Hippocampal formation (tissue), 2 donors: ENCODE measurements at regions not wholly inside any gene's neighbourhood (a gene's known extent, or its start where the extent isn't known, plus 50 kb on each side); places are given as distances from the start of the nearest gene placed in this dataset.

Experiments
- DNase-seq, 2 donors: peaks; one replicate each; lab custom pipeline; 2025; lab: John Stamatoyannopoulos, UW

GRCh38 chr9:118401546-118401945, 697.3 kb downstream of the TLR4 start:
- no peak for DNase-seq

DNA sequence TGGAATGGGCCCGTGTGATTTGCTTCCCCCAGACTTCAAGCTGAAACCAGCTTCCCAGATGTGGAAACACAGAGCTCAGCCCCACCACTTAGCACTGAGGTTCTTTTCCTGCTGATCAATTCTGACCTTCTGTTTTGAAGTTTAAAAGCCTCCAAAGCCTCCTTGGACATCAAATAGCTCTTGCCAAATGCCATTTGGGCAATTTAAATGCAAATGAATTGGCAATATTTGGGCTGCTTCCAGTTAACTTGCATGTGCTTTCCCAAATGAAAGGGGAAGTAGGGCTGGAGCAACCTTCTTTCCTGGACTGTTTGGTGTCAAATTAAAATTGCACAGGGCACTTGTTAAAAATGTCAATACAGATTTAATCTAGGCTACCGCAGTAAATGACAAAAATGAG, 710.5 kb downstream of the TLR4 start:
- DNase-seq, result no peak

DNA sequence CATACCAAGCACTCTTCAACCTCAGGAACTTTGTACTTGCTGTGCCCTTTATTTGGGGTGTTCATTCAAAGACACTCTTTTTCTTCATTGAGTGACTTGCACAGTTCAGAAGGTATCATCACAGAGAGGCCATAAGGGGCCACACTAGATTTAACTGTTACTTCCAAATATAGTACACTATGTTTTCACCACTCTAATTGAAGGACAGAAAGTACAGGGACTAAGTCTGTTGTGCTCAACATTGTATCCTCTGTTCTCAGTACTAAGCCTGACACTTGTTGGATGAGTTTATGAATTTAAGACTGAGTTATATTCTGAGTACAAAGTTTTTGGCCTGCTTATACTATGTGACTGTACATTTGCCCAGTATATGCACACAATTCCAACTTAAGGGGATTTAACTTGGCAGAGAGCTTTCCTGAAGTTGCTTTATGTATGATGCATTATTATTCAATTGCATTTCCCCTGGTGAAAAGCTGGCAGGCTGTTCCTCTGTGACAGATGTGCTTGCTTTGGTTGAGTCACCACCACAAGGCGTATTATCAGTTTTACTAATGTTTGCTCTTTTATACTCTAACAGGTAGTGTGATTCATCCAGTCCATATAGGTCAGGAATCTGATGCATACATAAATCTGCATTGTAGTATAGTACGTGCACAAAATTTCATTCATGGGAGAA, 714.8 kb downstream of the TLR4 start:
- DNase-seq, result no peak

GRCh38 chr9:118419676-118420075, 715.5 kb downstream of the TLR4 start:
- no peak for DNase-seq

DNA sequence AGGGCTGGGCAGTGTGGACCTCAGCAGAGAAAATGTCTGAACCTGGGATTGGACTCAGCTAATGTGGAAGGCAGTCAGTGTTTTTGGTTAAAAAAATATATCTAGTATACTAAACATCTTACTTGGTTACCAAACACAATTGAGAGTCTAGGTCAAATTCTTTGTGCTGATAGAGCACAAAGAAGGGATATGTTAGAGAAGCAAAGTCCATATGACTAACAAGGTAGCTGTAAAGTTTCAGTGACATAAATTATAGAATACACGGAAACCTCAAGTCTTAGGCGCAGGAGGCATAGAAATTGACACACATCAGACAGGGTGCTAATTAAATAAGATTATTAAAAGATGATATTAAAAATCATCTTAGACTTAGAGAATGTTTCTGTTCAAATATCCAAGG, 718.3 kb downstream of the TLR4 start:
- DNase-seq, result no peak

DNA sequence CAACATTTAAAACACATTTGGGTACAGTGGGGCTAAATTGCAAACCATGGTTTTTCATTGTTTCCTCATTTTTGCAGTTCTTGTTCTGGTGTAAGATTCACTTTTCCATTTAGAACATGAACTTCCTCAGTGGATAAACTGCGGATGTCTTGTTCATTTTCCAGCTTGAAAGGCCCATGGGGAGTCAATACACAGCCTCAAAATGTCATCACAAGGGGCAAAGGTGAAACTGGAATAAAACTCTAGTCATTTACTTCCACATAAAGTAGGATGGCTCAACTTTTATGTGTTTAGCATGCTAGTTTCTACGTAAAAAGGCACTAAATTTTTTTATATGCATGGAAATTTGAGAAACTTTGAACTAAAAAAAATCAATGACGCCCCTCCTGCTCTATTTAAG, 718.8 kb downstream of the TLR4 start:
- DNase-seq, result no peak

- no peak for DNase-seq
Observed at GRCh38 chr9:118423721-118424120, 719.5 kb downstream of the TLR4 start.

DNA sequence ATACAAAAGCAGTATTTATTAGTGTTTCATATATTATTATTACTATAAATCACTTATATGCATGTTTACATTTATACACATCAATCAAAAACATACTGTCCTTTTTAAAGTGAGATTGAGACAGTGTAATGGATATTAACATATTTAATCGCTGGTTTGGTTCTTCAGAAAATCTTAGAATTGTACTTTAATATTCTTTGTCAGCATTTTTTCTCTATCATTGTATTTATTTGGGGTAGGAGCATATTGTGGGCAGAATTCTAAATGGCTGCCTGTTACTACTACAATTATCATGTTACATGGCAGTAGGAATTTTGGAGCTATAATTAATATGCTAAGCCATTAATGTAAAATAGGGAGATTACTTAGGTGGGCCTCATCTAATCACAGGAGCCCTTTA, 722.6 kb downstream of the TLR4 start:
- no peak for DNase-seq

DNA sequence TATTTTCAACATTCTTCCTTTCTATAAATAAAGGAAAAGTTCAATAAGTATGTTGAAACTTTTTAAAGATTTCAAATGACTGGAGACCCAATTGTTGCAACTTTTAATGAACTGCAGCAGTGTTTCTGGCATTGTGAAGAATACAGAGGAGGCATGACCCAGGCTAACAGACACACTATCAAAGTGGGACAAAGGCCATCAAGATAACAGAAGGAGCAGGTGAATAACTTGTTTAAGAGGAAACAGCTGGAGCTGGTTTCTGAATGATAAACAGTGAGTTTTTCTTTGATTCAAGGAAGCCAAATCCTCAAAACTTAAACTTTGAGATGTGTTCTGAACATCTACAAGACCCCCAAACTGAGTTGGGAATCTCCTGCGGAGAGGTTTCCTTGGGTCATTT, 734.6 kb downstream of the TLR4 start:
- no peak for DNase-seq

GRCh38 chr9:118439441-118439840, 735.2 kb downstream of the TLR4 start:
- DNase-seq, result no peak

DNA sequence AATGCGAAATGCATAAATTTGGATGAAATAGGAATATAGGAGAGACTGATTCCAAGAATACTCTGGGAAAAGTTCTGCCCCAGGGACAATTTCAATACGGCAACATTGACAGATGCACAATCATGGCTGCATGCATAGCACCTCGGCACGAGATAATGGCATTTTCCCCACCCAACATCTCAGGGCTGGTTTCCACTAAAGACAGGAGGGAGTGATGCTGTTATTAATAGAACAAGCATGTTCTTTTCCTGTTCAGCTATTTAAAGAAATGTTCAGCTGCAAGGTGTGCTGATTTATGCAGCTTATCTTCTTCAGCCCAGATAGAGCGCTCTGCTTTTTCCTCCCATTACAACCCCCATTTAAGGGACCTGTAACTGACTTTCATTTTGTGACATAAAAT, 740.2 kb downstream of the TLR4 start:
- no peak for DNase-seq

- no peak for DNase-seq
Observed at GRCh38 chr9:118446943-118447639, 742.9 kb downstream of the TLR4 start.

DNA sequence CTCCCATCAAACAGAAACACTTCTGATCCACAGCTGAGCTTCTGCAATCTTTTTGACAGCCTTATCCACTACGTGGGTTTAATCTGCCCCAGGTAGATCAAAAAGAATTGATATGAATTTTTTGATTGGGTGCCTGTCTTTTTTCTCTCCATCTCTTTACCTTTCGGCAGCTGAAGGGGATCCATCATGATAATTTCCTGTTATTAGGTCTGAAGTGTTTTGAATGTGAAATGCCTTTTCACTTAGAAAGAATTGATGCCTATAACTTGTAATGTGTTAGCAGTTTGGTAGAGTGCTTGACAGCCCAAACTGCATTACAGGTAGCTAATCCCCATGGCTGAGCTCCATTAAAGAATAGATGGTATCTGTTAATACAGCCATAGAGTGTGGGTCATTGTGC, 745.4 kb downstream of the TLR4 start:
- DNase-seq, result no peak

GRCh38 chr9:118455259-118455658, 751.1 kb downstream of the TLR4 start:
- no peak for DNase-seq

GRCh38 chr9:118455788-118456187, 751.6 kb downstream of the TLR4 start:
- no peak for DNase-seq

GRCh38 chr9:118457171-118458000, 753.2 kb downstream of the TLR4 start:
- no peak for DNase-seq

DNA sequence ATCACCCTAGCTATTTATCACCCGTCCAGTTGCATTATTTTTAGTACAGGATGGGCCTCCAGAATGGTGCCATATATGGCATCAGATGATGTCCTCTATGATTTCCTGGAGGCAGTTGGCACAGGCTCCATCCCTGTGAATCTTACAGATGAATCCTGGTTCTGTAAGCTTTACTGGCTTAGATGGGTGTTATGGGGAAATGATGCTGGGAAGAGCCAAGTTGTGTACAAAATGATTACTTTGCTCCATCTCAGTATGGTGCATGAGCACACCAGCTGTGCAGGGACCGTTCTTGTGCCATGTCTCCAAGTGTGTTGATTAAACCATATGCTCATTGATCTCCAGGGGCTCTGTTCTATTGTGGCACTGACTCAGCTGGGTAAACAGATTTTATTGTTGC, 755.7 kb downstream of the TLR4 start:
- DNase-seq, result no peak

DNA sequence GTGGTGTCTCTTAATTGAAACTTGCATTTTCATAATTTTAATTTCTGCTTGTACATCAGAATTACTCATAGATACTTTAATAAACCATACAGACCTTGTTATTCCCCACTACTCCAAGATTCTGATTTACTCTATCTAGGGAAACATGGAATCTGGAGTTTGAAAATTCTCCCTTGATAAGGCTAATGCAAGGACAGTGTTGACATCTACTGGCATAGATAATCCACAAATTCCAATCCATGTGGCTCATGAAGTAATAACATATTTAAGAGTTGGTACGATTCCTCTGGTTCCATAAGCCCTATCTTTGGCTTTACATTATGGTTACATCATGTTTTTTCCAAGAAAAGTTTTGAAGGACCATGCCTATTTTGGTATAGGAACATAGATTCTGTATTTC, 759.2 kb downstream of the TLR4 start:
- DNase-seq, result no peak

DNA sequence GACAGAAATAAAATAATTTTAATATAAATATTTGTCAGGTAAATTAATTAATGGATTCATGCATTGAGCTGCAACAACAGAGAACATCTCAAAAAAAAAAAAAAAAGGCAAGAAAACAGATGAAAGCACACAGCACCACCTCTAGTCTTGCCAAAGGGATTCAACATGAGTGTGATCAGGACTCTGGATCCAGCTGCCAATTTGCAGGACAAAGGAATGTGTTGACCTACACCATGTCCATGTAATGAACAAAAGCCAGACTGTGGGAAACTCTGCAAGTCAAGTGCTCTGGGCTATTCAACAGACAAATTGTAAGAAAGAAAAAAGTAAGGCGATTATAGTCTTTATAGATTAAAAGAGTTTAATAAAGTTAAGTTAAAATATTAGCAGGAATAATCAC, 769.3 kb downstream of the TLR4 start:
- no peak for DNase-seq

DNA sequence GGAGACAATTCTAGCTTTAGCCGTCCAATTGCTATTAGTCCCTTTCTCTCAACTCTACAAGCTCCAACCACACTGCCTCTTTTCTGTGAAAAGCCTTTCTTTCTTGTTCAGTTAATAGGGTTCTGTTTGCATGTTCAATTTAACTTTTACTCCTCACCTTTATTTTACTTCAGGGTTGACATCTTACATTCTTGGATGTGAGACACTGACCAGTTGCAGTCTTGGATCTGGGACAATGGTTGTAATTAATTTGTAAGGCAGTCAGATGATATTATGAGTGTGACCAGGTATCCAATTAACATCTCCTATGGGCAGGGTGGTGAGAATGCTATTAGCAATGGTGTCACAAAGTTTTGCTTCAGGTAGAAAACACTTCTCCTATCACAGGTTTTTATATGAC, 774.5 kb downstream of the TLR4 start:
- no peak for DNase-seq

DNA sequence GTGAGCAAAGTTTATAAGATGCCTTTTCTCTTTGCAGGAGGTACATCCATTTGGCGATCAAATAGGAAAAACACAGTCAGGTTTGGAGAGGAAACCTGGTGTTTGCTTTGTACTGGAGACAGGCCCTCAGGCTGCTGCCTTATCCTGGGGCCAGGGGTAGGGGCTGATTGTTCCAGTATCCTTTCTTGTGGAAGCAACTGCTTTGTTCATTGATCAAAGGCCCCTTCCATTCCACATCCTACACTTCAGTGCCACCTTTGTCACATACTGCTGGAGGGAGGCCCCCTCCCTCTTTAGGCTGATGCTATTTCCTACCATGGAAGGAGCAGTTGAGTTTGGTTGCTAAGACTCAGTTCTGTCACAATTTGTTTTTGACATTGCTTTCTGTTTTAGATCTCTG, 778.1 kb downstream of the TLR4 start:
- no peak for DNase-seq

- no peak for DNase-seq
Observed at GRCh38 chr9:118483677-118484076, 779.5 kb downstream of the TLR4 start.

DNA sequence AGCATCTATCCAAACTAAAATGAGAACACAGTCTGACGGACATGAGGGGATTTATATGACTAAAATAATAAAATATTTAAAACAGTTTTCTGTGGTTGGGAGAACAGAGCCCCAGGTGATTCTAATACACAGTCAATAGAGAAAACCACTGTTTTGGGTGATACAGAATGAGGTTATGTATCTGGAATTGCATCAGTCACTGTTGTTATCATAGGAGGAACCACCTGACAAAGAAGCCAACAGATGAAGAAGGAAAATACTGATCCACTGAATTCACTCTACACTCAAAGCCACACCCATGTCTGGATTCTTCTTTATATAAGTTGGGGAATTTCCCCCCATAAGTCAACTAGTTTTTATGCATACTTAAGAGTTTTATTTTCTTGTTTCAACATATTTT, 799.0 kb downstream of the TLR4 start:
- no peak for DNase-seq
